ENCODE measurements at regions not wholly inside any gene's neighbourhood (a gene's known extent, or its start where the extent isn't known, plus 50 kb on each side); places are given as distances from the start of the nearest gene placed in this dataset.

GRCh38 chr13:55887561-55887960 is 1253.2 kb upstream of the PRR20A start:
- TF ChIP-seq EZH2 (IDR thresholded peaks at IDR 0.05; ENCODE audit: borderline replicate concordance) (no peak), CTCF (IDR thresholded peaks at IDR 0.05; ENCODE audit: poor library complexity) (no peak), EZH2phosphoT487 (IDR thresholded peaks at IDR 0.05; ENCODE audit: low read depth, severe bottlenecking, unreplicated experiment) (no peak)

All from hepatocyte (in vitro differentiated cells).